ENCODE measurements at regions not wholly inside any gene's neighbourhood (a gene's known extent, or its start where the extent isn't known, plus 50 kb on each side); places are given as distances from the start of the nearest gene placed in this dataset.

- Histone ChIP-seq H3K27ac (ENCODE audit: extremely low read depth, low read depth, low read length) (no peak overlapping the region), H3K36me3 (ENCODE audit: control insufficient read depth in 2 of 2, insufficient read depth in 1 of 2, low read length in 2 of 2) (no peaks in the 10 kb centered on the region), H3K4me3 (ENCODE audit: low read depth, low read length) (no peak overlapping the region), H3K4me1 (ENCODE audit: control insufficient read depth, insufficient read depth, low read length) (no peaks in the 10 kb centered on the region), H3K9me3 (ENCODE audit: control insufficient read depth, insufficient read depth, low read depth, low read length) (no peaks in the 10 kb centered on the region)
- TF ChIP-seq KLF17 (tag by site-specific recombination; IDR thresholded peaks at IDR 0.05) = no peak
- TF ChIP-seq ZNF223 (tag by site-specific recombination; IDR thresholded peaks at IDR 0.05) = no peak
- no peak for TF ChIP-seq ZFP37 (tag by site-specific recombination; IDR thresholded peaks at IDR 0.05)
- no peak for TF ChIP-seq ZNF324 (tag by site-specific recombination; IDR thresholded peaks at IDR 0.05)
- TF ChIP-seq AEBP2 (tag by site-specific recombination; IDR thresholded peaks at IDR 0.05; ENCODE audit: borderline replicate concordance) = no peak
- TF ChIP-seq, protein P1, sequence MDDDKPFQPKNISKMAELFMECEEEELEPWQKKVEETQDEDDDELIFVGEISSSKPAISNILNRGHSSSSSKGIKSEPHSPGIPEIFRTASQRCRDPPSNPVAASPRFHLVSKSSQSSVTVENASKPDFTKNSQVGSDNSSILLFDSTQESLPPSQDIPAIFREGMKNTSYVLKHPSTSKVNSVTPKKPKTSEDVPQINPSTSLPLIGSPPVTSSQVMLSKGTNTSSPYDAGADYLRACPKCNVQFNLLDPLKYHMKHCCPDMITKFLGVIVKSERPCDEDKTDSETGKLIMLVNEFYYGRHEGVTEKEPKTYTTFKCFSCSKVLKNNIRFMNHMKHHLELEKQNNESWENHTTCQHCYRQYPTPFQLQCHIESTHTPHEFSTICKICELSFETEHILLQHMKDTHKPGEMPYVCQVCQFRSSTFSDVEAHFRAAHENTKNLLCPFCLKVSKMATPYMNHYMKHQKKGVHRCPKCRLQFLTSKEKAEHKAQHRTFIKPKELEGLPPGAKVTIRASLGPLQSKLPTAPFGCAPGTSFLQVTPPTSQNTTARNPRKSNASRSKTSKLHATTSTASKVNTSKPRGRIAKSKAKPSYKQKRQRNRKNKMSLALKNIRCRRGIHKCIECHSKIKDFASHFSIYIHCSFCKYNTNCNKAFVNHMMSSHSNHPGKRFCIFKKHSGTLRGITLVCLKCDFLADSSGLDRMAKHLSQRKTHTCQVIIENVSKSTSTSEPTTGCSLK (tag by site-specific recombination; IDR thresholded peaks at IDR 0.05) = no peak
- no peak for TF ChIP-seq OVOL3 (tag by site-specific recombination; IDR thresholded peaks at IDR 0.05)
- TF ChIP-seq, protein P2, sequence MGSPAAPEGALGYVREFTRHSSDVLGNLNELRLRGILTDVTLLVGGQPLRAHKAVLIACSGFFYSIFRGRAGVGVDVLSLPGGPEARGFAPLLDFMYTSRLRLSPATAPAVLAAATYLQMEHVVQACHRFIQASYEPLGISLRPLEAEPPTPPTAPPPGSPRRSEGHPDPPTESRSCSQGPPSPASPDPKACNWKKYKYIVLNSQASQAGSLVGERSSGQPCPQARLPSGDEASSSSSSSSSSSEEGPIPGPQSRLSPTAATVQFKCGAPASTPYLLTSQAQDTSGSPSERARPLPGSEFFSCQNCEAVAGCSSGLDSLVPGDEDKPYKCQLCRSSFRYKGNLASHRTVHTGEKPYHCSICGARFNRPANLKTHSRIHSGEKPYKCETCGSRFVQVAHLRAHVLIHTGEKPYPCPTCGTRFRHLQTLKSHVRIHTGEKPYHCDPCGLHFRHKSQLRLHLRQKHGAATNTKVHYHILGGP (tag by site-specific recombination; IDR thresholded peaks at IDR 0.05) = no peak
- no peak for TF ChIP-seq BCL11B (tag by site-specific recombination; IDR thresholded peaks at IDR 0.05; ENCODE audit: low read depth)
- no peak for TF ChIP-seq ZNF175 (tag by site-specific recombination; IDR thresholded peaks at IDR 0.05)
- no peak for TF ChIP-seq OSR2 (tag by site-specific recombination; IDR thresholded peaks at IDR 0.05)
- no peak for TF ChIP-seq ZNF292 (tag by site-specific recombination; IDR thresholded peaks at IDR 0.05; ENCODE audit: borderline replicate concordance, low read depth)
- TF ChIP-seq, protein P3, sequence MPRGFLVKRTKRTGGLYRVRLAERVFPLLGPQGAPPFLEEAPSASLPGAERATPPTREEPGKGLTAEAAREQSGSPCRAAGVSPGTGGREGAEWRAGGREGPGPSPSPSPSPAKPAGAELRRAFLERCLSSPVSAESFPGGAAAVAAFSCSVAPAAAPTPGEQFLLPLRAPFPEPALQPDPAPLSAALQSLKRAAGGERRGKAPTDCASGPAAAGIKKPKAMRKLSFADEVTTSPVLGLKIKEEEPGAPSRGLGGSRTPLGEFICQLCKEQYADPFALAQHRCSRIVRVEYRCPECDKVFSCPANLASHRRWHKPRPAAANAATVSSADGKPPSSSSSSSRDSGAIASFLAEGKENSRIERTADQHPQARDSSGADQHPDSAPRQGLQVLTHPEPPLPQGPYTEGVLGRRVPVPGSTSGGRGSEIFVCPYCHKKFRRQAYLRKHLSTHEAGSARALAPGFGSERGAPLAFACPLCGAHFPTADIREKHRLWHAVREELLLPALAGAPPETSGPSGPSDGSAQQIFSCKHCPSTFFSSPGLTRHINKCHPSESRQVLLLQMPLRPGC (tag by site-specific recombination; IDR thresholded peaks at IDR 0.05) = no peak
- no peak for TF ChIP-seq ZNF513 (tag by site-specific recombination; IDR thresholded peaks at IDR 0.05)
- no peak for TF ChIP-seq ZNF785 (tag by site-specific recombination; IDR thresholded peaks at IDR 0.05)
- TF ChIP-seq ZNF664 (tag by site-specific recombination; IDR thresholded peaks at IDR 0.05) = no peak
- ChIA-PET POLR2A (no interaction called here), CTCF (no interaction called here)
Measured at GRCh38 chr13:94920578-94920977, 208.2 kb upstream of the SOX21 start.

DNA sequence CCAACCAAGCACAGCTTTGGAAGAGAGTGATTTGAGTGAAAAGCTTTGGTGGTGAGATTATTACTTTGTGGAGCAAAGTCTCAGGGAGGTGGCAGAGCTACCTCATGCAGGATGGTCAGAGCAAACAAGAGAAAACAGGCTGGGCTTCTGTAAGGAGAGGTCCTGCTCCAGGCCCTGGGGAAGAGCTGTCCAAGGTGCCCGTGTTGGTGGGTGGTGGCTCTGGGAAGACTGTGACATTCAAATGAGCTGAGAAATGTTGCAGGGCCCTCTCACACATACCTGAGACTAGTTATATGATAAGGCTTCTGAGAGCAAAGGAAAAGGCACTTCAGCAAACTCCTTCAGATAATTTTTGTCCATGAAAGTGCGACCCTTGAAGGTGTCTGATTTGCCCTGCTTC is 205.5 kb upstream of the SOX21 start:
- Histone ChIP-seq H3K4me1 (ENCODE audit: control insufficient read depth, insufficient read depth, low read length) (no peaks in the 10 kb centered on the region), H3K36me3 (ENCODE audit: control insufficient read depth in 2 of 2, insufficient read depth in 1 of 2, low read length in 2 of 2) (no peaks in the 10 kb centered on the region), H3K9me3 (ENCODE audit: control insufficient read depth, insufficient read depth, low read depth, low read length) (no peaks in the 10 kb centered on the region), H3K27ac (ENCODE audit: extremely low read depth, low read depth, low read length) (no peak overlapping the region), H3K4me3 (ENCODE audit: low read depth, low read length) (no peak overlapping the region)
- peak; percentile 93 for TF ChIP-seq REST (tag by site-specific recombination; IDR thresholded peaks at IDR 0.05)
- TF ChIP-seq ZNF555 (tag by site-specific recombination; conservative IDR thresholded peaks at IDR 0.05) = no peak
- no peak for TF ChIP-seq PRDM4 (tag by site-specific recombination; IDR thresholded peaks at IDR 0.05)
- POLR2A ChIA-PET = no interaction called here
- CTCF ChIA-PET = interaction anchor here (0.6 kb wide), 2 partner anchors 17 to 23 kb away, joined by 3 read pairs; no protein-coding TSS in a partner anchor

Data from HEK293 (cell line).